PFSK-1 (cell line): ENCODE measurements at regions not wholly inside any gene's neighbourhood (a gene's known extent, or its start where the extent isn't known, plus 50 kb on each side); places are given as distances from the start of the nearest gene placed in this dataset.

Experiments used
- FOXP2 ChIP-seq: optimal IDR thresholded peaks from 2 replicates; pipeline ENCODE3; 2011; ENCODE audit warnings: borderline replicate concordance, control low read depth, inconsistent platforms; ENCODE audit not compliant: insufficient read depth; ENCODE audit errors: extremely low read length, extremely low read depth
- POLR2AphosphoS5 ChIP-seq: IDR thresholded peaks from 2 replicates; pipeline ENCODE4 v1.6.1; 2012; ENCODE audit warnings: low read depth, mild to moderate bottlenecking, control low read depth, low read length, moderate library complexity
- REST ChIP-seq, 2 experiments: IDR thresholded peaks; 2 replicates each; pipeline versions ENCODE4 v1.6.1 to v1.8.0; 2011 to 2012; ENCODE audit warnings: low read depth in 2 of 2, low read length in 2 of 2, control low read depth in 1 of 2, inconsistent platforms in 1 of 2, mild to moderate bottlenecking in 1 of 2, moderate library complexity in 1 of 2; ENCODE audit not compliant: insufficient read depth in 1 of 2
- SIN3A ChIP-seq: IDR thresholded peaks from 2 replicates; pipeline ENCODE4 v1.6.1; 2012; ENCODE audit warnings: mild to moderate bottlenecking, low read length, moderate library complexity, borderline replicate concordance; ENCODE audit not compliant: insufficient read depth
- TAF1 ChIP-seq: IDR thresholded peaks from 2 replicates; pipeline ENCODE4 v1.6.1; 2012; ENCODE audit warnings: low read length, control low read depth, borderline replicate concordance; ENCODE audit not compliant: insufficient read depth

DNA sequence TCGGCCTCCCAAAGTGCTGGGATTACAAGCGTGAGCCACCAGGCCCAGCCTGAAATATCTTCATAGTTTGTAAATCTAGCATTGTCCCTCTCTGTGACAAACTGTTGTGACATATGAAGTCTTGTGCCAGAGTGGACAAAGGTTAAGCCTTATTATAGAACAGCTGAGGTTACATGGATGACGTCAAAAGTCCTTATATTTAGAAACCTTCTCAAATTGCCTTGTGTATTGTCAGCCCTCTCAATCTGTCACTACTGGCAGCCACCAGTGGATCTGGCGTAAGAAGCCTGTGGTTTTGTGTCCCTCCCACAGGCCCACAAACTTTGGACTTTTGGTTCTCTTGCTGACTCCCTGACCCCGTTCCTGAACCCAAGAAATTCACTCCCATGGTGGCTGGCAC, 79.4 kb upstream of the CCDC112 start:
- TF ChIP-seq SIN3A = no peak
- no peak for TF ChIP-seq REST (IDR thresholded peaks at IDR 0.05; ENCODE audit: insufficient read depth in 1 of 2, low read depth in 2 of 2, low read length in 2 of 2)
- no peak for TF ChIP-seq POLR2AphosphoS5
- TF ChIP-seq TAF1 = no peak
- no peak for TF ChIP-seq FOXP2

- TF ChIP-seq POLR2AphosphoS5 = no peak
- no peak for TF ChIP-seq TAF1
- TF ChIP-seq REST (IDR thresholded peaks at IDR 0.05; ENCODE audit: insufficient read depth in 1 of 2, low read depth in 2 of 2, low read length in 2 of 2) = no peak
- no peak for TF ChIP-seq SIN3A
- no peak for TF ChIP-seq FOXP2
These were observed 77.8 kb upstream of the CCDC112 start for GRCh38 chr5:115374057-115374775.

DNA sequence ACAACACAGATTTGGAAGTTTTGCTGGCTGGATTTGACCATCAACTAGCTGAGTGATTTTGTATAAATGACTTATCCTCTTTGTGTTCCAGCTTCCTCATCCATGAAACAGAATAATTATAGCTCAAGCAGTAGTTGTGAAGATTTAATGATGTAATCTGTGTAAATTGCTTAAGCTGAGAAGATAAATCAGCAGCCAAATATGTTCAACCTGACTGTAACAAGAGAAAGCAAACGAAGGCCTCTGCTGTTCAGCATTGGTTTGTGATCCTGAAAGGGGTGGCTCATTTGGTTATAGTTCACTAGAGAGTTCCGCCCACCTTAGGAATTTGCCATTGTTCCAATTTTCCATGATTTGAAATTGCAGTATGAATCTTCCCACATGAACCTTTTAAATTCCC, 75.7 kb upstream of the CCDC112 start:
- TF ChIP-seq TAF1 (no peak), POLR2AphosphoS5 (no peak), SIN3A (no peak), REST (IDR thresholded peaks at IDR 0.05; ENCODE audit: insufficient read depth in 1 of 2, low read depth in 2 of 2, low read length in 2 of 2) (no peak), FOXP2 (no peak)

DNA sequence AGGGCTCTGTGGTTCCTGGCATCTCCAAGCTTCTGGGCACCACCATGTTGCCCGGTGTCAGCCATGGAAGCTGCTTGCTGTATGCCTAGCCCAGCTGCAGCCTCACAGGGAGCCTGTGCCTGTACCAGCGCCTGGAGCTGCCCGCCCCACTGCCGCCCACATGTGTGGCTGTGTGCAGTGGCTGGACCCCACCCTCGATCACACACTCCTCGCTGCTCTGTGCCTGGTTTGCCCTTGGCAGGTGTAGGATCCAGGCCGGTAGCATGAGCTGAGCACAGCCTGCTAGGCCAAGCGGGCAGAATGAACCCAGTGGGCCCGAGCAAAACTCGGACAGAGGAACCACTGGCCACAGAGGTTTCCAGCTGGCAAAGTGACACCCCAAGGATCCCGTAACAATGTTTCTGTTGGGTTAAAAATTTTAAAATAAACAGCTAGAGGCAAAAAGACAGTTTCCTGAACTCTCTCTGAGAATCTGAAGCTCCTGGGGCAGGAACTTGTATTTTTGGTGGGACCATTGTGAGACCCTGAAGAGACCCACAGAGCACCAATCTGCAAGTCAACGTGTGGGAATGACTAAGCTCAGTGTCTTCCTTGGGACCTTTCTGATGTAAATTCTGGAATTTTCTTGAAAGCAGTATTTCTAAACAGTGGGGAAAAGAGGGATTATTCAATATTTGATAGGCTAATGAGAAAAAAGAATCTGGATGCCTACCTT, 73.1 kb upstream of the CCDC112 start:
- TF ChIP-seq REST (IDR thresholded peaks at IDR 0.05; ENCODE audit: insufficient read depth in 1 of 2, low read depth in 2 of 2, low read length in 2 of 2) (no peak), SIN3A (no peak), POLR2AphosphoS5 (no peak), FOXP2 (no peak), TAF1 (no peak)
